ENCODE measurements at regions not wholly inside any gene's neighbourhood (a gene's known extent, or its start where the extent isn't known, plus 50 kb on each side); places are given as distances from the start of the nearest gene placed in this dataset.
"Not testable (repeated sequence)": the region's sequence is repeated elsewhere in the genome, so short reads cannot be mapped to it uniquely, and the experiment has no call there.

DNA sequence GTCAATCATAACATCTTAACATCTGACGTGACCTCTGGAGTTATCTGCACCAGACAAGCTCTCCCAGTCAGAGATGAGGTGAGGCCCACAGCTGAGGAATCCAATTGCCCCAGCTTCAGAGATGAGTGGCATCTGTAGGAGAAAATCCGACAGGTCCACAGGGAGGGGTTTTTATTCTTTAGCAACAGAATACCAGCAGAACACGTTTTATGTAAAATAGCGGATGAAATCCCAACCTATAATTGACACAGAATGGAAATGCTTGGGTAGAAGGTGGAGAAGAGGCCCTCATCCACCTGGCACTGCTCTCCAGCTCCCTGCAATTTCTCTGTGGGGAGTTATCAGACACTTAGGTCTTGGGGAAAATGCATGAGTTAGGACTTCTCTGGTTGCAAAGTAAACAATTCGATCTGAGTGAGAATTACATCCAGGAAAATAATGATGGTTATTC is 144.2 kb upstream of the NRP1 start:
- TF ChIP-seq PAX5 (IDR thresholded peaks at IDR 0.05; ENCODE audit: insufficient read depth, low read length, severe bottlenecking), result no peak
- no peak for TF ChIP-seq POU2F2 (IDR thresholded peaks at IDR 0.05; ENCODE audit: low read depth, low read length)
- no peak for TF ChIP-seq TAF1 (IDR thresholded peaks at IDR 0.05; ENCODE audit: low read depth, low read length)
- no peak for TF ChIP-seq POLR2AphosphoS5 (IDR thresholded peaks at IDR 0.05; ENCODE audit: low read depth, low read length)
- TF ChIP-seq POLR2A (IDR thresholded peaks at IDR 0.05; ENCODE audit: low read depth, low read length), result no peak
- no peak for TF ChIP-seq SPI1 (IDR thresholded peaks at IDR 0.05; ENCODE audit: low read depth, low read length)
- DNase-seq (ENCODE audit: insufficient read length, low spot score) (no peak), FAIRE-seq (no peak)

DNA sequence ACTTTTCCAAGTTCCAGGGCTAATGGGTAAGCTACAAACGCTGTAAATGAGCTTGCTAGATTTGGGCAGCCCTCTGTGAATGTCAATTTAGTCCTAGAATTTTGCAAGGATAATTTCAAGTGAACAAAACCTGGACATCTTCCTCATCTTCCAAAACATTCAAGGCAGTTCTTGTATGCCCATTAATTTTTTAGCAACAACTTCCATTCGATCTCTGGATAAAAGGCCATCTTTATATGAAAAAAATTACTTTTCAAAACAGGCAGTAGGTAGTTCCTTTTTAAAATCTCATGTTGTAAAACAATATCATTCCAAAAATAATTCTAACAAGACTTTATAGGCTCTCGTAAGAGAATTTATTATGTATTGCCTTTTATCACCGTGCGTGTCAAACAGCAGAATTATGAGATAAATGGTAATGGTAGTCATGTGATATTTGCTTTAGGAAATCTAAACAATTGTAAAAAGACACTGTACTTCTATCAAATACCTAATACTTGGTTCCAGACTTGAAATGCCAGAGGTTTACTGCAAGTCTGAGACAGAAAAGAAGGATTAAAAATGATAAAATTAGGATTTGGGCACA is 143.7 kb upstream of the NRP1 start:
- no peak for DNase-seq (ENCODE audit: insufficient read length, low spot score)
- no peak for FAIRE-seq
- TF ChIP-seq SPI1 (IDR thresholded peaks at IDR 0.05; ENCODE audit: low read depth, low read length), result no peak
- no peak for TF ChIP-seq POLR2AphosphoS5 (IDR thresholded peaks at IDR 0.05; ENCODE audit: low read depth, low read length)
- no peak for TF ChIP-seq PAX5 (IDR thresholded peaks at IDR 0.05; ENCODE audit: insufficient read depth, low read length, severe bottlenecking)

DNA sequence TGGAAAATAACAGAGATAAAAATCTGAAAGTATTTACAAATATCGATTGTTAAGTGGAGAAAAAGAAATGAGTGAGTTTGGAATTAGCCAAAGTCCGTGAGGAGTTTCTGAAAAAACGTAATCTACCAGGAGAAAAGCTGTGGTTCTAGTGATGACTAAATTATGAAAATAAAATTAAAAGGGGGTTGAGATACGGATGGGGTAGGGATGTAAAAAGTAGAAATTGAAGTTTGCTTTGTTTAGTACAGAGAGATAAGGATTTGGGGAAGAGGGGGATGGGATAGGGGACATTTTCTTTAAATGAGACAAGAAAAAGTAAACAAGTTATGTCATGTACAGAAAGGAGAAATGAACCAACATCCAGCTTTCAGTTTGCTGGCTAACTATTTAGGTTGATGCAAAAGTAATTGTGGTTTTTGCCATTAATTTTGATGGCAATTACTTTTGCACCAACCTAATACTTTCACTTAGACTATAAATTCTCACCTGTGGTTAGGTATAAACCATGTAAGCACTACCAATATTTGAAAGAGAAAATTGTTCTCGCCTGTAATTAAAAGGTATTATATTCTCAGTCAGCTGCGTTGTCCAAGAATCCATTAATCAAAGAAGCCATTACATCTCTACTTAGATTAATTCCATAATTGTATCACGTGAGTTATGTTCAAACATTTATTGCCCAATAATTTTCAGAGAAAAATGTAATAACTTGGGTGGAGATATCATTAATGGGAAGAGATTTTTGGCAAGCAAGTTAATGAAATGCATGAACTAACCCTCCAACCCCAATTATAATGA is 143.0 kb upstream of the NRP1 start:
- DNase-seq (ENCODE audit: insufficient read length, low spot score) (no peak), FAIRE-seq (no peak)
- no peak for TF ChIP-seq POLR2AphosphoS5 (IDR thresholded peaks at IDR 0.05; ENCODE audit: low read depth, low read length)
- TF ChIP-seq POLR2A (IDR thresholded peaks at IDR 0.05; ENCODE audit: low read depth, low read length), result no peak

DNA sequence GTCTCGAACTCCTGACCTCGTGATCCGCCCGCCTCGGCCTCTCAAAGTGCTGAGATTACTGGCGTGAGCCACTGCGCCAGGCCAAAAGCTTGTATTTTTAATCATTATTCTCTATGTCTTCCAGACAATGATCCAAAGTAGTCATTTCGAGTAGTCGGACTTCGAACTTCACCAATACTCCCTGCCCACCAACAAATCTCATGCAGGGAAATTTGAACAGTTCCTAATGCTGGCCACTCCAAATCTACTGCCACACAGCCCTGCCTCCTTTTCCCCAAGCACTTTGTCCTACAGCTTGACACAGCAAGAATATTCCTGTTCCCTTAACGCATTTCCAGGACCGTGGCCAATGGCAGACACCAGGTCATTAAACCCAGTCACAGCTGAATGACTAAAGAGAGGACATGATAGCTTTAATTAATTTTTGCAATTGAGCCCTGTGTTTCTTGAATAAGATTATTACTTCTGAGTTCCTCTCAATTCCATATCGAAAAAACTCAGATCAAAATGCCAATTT is 142.3 kb upstream of the NRP1 start:
- no peak for FAIRE-seq
- no peak for TF ChIP-seq POLR2AphosphoS5 (IDR thresholded peaks at IDR 0.05; ENCODE audit: low read depth, low read length)
- TF ChIP-seq POLR2A (IDR thresholded peaks at IDR 0.05; ENCODE audit: low read depth, low read length), result no peak
- no peak for TF ChIP-seq TAF1 (IDR thresholded peaks at IDR 0.05; ENCODE audit: low read depth, low read length)
- no peak for TF ChIP-seq POU2F2 (IDR thresholded peaks at IDR 0.05; ENCODE audit: low read depth, low read length)
- no peak for TF ChIP-seq PAX5 (IDR thresholded peaks at IDR 0.05; ENCODE audit: insufficient read depth, low read length, severe bottlenecking)
- TF ChIP-seq SPI1 (IDR thresholded peaks at IDR 0.05; ENCODE audit: low read depth, low read length), result no peak
- DNase-seq (ENCODE audit: insufficient read length, low spot score), result no peak

GRCh38 chr10:33473688-33474087 is 139.2 kb upstream of the NRP1 start:
- FAIRE-seq, result no peak
- TF ChIP-seq POU2F2 (IDR thresholded peaks at IDR 0.05; ENCODE audit: low read depth, low read length) (no peak), TAF1 (IDR thresholded peaks at IDR 0.05; ENCODE audit: low read depth, low read length) (no peak), POLR2A (IDR thresholded peaks at IDR 0.05; ENCODE audit: low read depth, low read length) (no peak), PAX5 (IDR thresholded peaks at IDR 0.05; ENCODE audit: insufficient read depth, low read length, severe bottlenecking) (no peak), SPI1 (IDR thresholded peaks at IDR 0.05; ENCODE audit: low read depth, low read length) (no peak), POLR2AphosphoS5 (IDR thresholded peaks at IDR 0.05; ENCODE audit: low read depth, low read length) (no peak)
- DNase-seq (ENCODE audit: insufficient read length, low spot score), result no peak

DNA sequence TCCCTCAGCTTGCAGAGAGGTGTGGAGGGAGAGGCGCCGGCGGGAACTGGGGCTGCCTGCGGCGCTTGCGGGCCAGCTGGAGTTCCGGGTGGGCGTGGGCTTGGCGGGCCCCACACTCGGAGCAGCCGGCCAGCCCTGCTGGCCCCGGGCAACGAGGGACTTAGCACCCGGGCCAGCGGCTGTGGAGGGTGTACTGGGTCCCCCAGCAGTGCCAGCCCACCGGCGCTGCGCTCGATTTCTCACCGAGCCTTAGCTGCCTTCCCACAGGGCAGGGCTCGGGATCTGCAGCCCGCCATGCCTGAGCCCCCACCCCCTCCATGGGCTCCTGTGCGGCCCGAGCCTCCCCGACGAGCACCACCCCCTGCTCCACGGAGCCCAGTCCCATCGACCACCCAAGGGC is 133.5 kb upstream of the NRP1 start:
- FAIRE-seq; DNase-seq (ENCODE audit: insufficient read length, low spot score): not testable (repeated sequence)

DNA sequence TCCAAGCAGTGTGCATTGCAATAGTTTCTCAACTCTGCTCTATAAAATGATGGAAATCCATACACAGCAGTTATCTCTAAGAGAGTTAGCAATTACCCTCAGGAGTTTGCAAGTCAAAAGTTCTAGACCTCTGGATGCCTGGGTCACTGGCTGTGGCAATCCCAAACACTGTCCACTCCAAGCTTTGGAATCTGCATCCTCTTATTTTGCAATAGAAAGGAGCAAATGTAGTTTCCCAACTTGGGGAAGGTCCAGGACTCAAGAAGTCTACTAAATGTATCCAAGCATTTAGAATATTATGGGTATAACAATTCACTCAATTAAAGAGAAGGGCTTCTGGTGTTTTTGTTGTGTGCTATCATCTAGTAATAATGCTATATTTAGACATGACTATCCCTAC is 131.3 kb upstream of the NRP1 start:
- no peak for TF ChIP-seq PAX5 (IDR thresholded peaks at IDR 0.05; ENCODE audit: insufficient read depth, low read length, severe bottlenecking)
- FAIRE-seq (no peak), DNase-seq (ENCODE audit: insufficient read length, low spot score) (no peak)

DNA sequence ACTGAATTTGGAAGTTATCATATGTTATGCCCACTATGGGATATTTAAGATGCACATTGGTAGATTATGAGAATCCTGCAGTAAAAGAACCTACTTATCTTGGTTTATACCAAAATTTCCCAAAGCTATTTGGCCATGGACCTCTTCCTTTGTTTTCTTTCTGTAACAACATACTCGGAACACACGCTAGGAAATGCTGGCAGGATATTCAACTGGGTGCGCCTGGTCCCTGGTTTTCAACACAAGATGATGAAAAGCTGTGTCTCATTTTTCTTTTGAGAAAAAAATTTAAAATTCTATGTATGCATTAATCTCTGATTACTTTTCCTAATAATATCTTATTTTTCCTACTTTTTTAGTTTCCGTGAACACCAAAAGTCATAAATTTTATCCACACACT is 128.5 kb upstream of the NRP1 start:
- DNase-seq (ENCODE audit: insufficient read length, low spot score), result no peak
- FAIRE-seq, result no peak

DNA sequence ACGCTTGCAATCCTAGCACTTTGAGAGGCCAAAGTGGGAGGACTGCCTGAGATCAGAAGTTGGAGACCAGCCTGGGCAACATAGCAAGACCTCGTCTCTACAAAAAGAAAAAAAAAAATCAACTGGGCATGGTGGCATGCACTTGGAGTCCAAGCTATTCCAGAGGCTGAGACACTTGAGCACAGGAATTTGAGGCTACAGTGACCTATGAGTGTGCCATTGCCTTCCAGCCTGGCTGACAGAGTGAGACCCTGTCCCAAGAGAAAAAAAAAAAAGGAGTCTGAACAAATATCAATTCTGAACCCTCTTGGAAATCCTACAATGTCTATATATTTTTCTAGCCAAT is 126.8 kb upstream of the NRP1 start:
- TF ChIP-seq POLR2A (IDR thresholded peaks at IDR 0.05; ENCODE audit: low read depth, low read length) (no peak), PAX5 (IDR thresholded peaks at IDR 0.05; ENCODE audit: insufficient read depth, low read length, severe bottlenecking) (no peak), POLR2AphosphoS5 (IDR thresholded peaks at IDR 0.05; ENCODE audit: low read depth, low read length) (no peak), TAF1 (IDR thresholded peaks at IDR 0.05; ENCODE audit: low read depth, low read length) (no peak), SPI1 (IDR thresholded peaks at IDR 0.05; ENCODE audit: low read depth, low read length) (no peak), POU2F2 (IDR thresholded peaks at IDR 0.05; ENCODE audit: low read depth, low read length) (no peak)
- DNase-seq (ENCODE audit: insufficient read length, low spot score) (no peak), FAIRE-seq (no peak)

More for the DNA sequence above, 128.5 kb upstream of the NRP1 start:
- TF ChIP-seq SPI1 (IDR thresholded peaks at IDR 0.05; ENCODE audit: low read depth, low read length) (no peak), POU2F2 (IDR thresholded peaks at IDR 0.05; ENCODE audit: low read depth, low read length) (no peak), POLR2AphosphoS5 (IDR thresholded peaks at IDR 0.05; ENCODE audit: low read depth, low read length) (no peak), POLR2A (IDR thresholded peaks at IDR 0.05; ENCODE audit: low read depth, low read length) (no peak), PAX5 (IDR thresholded peaks at IDR 0.05; ENCODE audit: insufficient read depth, low read length, severe bottlenecking) (no peak), TAF1 (IDR thresholded peaks at IDR 0.05; ENCODE audit: low read depth, low read length) (no peak)

- FAIRE-seq, result no peak
- no peak for TF ChIP-seq SPI1 (IDR thresholded peaks at IDR 0.05; ENCODE audit: low read depth, low read length)
- no peak for TF ChIP-seq POU2F2 (IDR thresholded peaks at IDR 0.05; ENCODE audit: low read depth, low read length)
- no peak for TF ChIP-seq TAF1 (IDR thresholded peaks at IDR 0.05; ENCODE audit: low read depth, low read length)
- TF ChIP-seq PAX5 (IDR thresholded peaks at IDR 0.05; ENCODE audit: insufficient read depth, low read length, severe bottlenecking), result no peak
- DNase-seq (ENCODE audit: insufficient read length, low spot score), result no peak
Observed at GRCh38 chr10:33460505-33461294, 126.2 kb upstream of the NRP1 start.

All from GM12891 (cell line).